Mammary epithelial cell (primary cell): ENCODE measurements at regions not wholly inside any gene's neighbourhood (a gene's known extent, or its start where the extent isn't known, plus 50 kb on each side); places are given as distances from the start of the nearest gene placed in this dataset.

Experiments used
- CTCF ChIP-seq, 2 donors: IDR thresholded peaks in 1 of 2; conservative IDR thresholded peaks in 1 of 2; 2 replicates each; pipeline ENCODE4 v1.5.1; 2011 to 2012; ENCODE audit warnings: inconsistent platforms in 2 of 2, low read length in 2 of 2, mild to moderate bottlenecking in 2 of 2, control low read depth in 1 of 2, low read depth in 1 of 2; ENCODE audit not compliant: insufficient read depth in 1 of 2; ENCODE audit errors: extremely low read depth in 1 of 2
- EZH2 ChIP-seq: IDR thresholded peaks from 2 replicates; pipeline ENCODE4 v1.6.1; 2012; ENCODE audit warnings: low read length, inconsistent platforms, borderline replicate concordance

DNA sequence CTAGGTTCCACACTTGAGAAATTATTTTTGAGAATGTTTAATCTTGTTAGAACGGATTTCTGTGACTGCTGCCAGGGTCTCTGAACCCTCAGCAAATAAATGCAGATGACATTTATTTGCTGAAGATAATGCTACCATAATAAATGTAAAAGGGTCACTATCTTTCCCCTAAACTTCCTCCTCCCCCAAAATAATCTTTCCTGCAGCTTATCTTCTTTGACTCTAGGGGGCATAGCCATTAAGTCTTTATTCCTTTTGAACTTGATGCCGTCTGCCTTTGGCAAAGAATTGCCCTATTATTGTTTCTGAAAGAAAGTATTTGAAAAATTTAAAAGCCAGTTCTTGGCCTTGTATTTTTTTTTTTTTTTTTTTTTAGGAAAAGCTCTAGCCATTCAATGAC is 63.6 kb upstream of the ACSL3 start:
- TF ChIP-seq CTCF (conservative IDR thresholded peaks at IDR 0.05 in 1 of 2, IDR thresholded peaks at IDR 0.05 in 1 of 2; ENCODE audit: extremely low read depth in 1 of 2, insufficient read depth in 1 of 2, low read depth in 1 of 2, low read length in 2 of 2) (peak; percentile 66 to 69), EZH2 (no peak)
